MM.1S (cell line): ENCODE measurements at regions not wholly inside any gene's neighbourhood (a gene's known extent, or its start where the extent isn't known, plus 50 kb on each side); places are given as distances from the start of the nearest gene placed in this dataset.

Experiments
- DNase-seq: peaks from one replicate; pipeline ENCODE4 v3.0.0-alpha.2; 2015
- H2AFZ ChIP-seq: fragments of 300-600 bp; sonication (generic); 2 replicates; pipeline ENCODE4 v1.6.0; 2016; ENCODE audit warnings: antibody characterized with exemption, low read length
- H3F3A ChIP-seq: fragments of 300-600 bp; sonication (generic); 2 replicates; pipeline ENCODE4 v1.6.1; 2016; ENCODE audit warnings: mild to moderate bottlenecking, antibody characterized with exemption, low read length, moderate library complexity, mixed read lengths; ENCODE audit not compliant: insufficient read depth
- H3K27ac ChIP-seq: fragments of 300-600 bp; sonication (generic); 2 replicates; pipeline ENCODE4 v1.5.1; 2016; ENCODE audit warnings: mild to moderate bottlenecking, low read length
- H3K27me3 ChIP-seq: fragments of 300-600 bp; sonication (generic); replicated peaks from 2 replicates; pipeline ENCODE4 v1.6.0; 2016; ENCODE audit warnings: low read length; ENCODE audit not compliant: insufficient read depth
- H3K36me3 ChIP-seq: fragments of 300-600 bp; sonication (generic); replicated peaks from 2 replicates; pipeline ENCODE4 v1.6.1; 2016; ENCODE audit warnings: mild to moderate bottlenecking, low read length, mixed read lengths; ENCODE audit not compliant: insufficient read depth
- H3K4me1 ChIP-seq: fragments of 300-600 bp; sonication (generic); 2 replicates; pipeline ENCODE4 v1.6.1; 2016; ENCODE audit warnings: low read length, mixed read lengths
- H3K4me2 ChIP-seq: fragments of 300-600 bp; sonication (generic); 2 replicates; pipeline ENCODE4 v1.6.0; 2016; ENCODE audit warnings: low read depth, low read length
- H3K4me3 ChIP-seq: fragments of 300-600 bp; sonication (generic); 2 replicates; pipeline ENCODE4 v1.5.1; 2016; ENCODE audit warnings: low read length, mixed read lengths
- H3K79me2 ChIP-seq: fragments of 300-600 bp; sonication (generic); 2 replicates; pipeline ENCODE4 v1.6.1; 2016; ENCODE audit warnings: mixed run types, low read length, mixed read lengths
- H3K9ac ChIP-seq: fragments of 300-600 bp; sonication (generic); 2 replicates; pipeline ENCODE4 v1.6.1; 2016; ENCODE audit warnings: low read length, mixed read lengths
- H3K9me2 ChIP-seq: fragments of 300-600 bp; sonication (generic); replicated peaks from 2 replicates; pipeline ENCODE4 v1.6.1; 2016; ENCODE audit warnings: mild to moderate bottlenecking, low read length, mixed read lengths; ENCODE audit not compliant: insufficient read depth
- H3K9me3 ChIP-seq: fragments of 300-600 bp; sonication (generic); replicated peaks from 2 replicates; pipeline ENCODE4 v1.6.1; 2016; ENCODE audit warnings: mild to moderate bottlenecking, low read length, mixed read lengths; ENCODE audit not compliant: insufficient read depth
- H4K20me1 ChIP-seq: fragments of 300-600 bp; sonication (generic); 2 replicates; pipeline ENCODE4 v1.6.1; 2016; ENCODE audit warnings: mild to moderate bottlenecking, low read length, moderate library complexity, mixed read lengths; ENCODE audit not compliant: insufficient read depth
- EZH2 ChIP-seq: fragments of 300-600 bp; sonication (generic); optimal IDR thresholded peaks from 2 replicates; pipeline ENCODE3; 2017; ENCODE audit warnings: low read depth, mild to moderate bottlenecking, antibody characterized with exemption, low read length, mixed read lengths
- EZH2phosphoT487 ChIP-seq: fragments of 300-600 bp; sonication (generic); IDR thresholded peaks from 2 replicates; pipeline ENCODE4 v1.6.1; 2018; ENCODE audit warnings: antibody characterized with exemption, low read length
- TF ChIP-seq, protein P1 (sequence below): fragments of 300-600 bp; sonication (generic); IDR thresholded peaks from 2 replicates; pipeline ENCODE4 v1.5.1; 2016; ENCODE audit warnings: antibody characterized with exemption, low read length, mixed read lengths

- Histone ChIP-seq H3K9ac (no peak overlapping the region), H3K36me3 (no peaks in the 10 kb centered on the region), H3K4me3 (no peak overlapping the region), H3K9me3 (no peaks in the 10 kb centered on the region), H4K20me1 (no peaks in the 10 kb centered on the region), H3K27ac (no peak overlapping the region), H3K9me2 (no peaks in the 10 kb centered on the region), H3K79me2 (no peaks in the 10 kb centered on the region), H3F3A (no peaks in the 10 kb centered on the region), H3K4me1 (no peaks in the 10 kb centered on the region), H2AFZ (no peak overlapping the region), H3K4me2 (no peak overlapping the region), H3K27me3 (no peaks in the 10 kb centered on the region)
- DNase-seq = no peak
- TF ChIP-seq, protein P1, sequence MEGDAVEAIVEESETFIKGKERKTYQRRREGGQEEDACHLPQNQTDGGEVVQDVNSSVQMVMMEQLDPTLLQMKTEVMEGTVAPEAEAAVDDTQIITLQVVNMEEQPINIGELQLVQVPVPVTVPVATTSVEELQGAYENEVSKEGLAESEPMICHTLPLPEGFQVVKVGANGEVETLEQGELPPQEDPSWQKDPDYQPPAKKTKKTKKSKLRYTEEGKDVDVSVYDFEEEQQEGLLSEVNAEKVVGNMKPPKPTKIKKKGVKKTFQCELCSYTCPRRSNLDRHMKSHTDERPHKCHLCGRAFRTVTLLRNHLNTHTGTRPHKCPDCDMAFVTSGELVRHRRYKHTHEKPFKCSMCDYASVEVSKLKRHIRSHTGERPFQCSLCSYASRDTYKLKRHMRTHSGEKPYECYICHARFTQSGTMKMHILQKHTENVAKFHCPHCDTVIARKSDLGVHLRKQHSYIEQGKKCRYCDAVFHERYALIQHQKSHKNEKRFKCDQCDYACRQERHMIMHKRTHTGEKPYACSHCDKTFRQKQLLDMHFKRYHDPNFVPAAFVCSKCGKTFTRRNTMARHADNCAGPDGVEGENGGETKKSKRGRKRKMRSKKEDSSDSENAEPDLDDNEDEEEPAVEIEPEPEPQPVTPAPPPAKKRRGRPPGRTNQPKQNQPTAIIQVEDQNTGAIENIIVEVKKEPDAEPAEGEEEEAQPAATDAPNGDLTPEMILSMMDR = no peak
- TF ChIP-seq EZH2 (no peak), EZH2phosphoT487 (no peak)
These were observed 578.2 kb downstream of the ANKRD7 start for GRCh38 chr7:118802726-118803125.

- H3K4me3 ChIP-seq = no peak overlapping the region
- TF ChIP-seq EZH2phosphoT487 = no peak
- no peak for TF ChIP-seq EZH2
- TF ChIP-seq, protein P1 = no peak
- H4K20me1 ChIP-seq = no peaks in the 10 kb centered on the region
- H3K9me2 ChIP-seq = no peaks in the 10 kb centered on the region
- no peaks in the 10 kb centered on the region; the same call in 1 of the 2 replicates for H3K9me3 ChIP-seq
- DNase-seq = no peak
- no peaks in the 10 kb centered on the region for H3K27me3 ChIP-seq
- H3K9ac ChIP-seq = no peak overlapping the region
- H3K27ac ChIP-seq = no peak overlapping the region
- no peaks in the 10 kb centered on the region for H3K36me3 ChIP-seq
- no peak overlapping the region for H3K4me2 ChIP-seq
- H3K4me1 ChIP-seq = no peaks in the 10 kb centered on the region
- no peaks in the 10 kb centered on the region for H3F3A ChIP-seq
- no peaks in the 10 kb centered on the region for H3K79me2 ChIP-seq
- H2AFZ ChIP-seq = no peak overlapping the region
These were observed 601.7 kb downstream of the ANKRD7 start for GRCh38 chr7:118826246-118826645.

DNA sequence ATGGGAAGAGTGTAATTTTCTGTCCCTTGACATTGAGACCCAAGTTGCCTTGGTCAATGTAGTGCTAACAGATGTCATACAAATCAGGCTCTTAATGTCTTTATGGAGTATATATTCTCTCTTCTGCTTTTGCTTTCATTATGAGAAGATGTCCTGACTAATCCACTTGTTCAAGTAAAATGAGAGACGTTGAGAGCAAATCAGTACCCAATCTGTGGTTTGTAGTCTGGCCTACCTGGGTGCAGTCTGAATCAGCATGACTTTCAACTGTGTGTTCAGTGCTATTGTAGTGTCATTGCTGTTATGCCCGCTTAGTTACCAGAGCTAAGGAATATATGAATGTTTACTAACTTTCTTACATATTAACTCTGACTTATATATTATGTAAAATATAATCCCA is 612.4 kb downstream of the ANKRD7 start:
- H3K36me3 ChIP-seq = no peaks in the 10 kb centered on the region
- H2AFZ ChIP-seq = no peak overlapping the region
- H3K27ac ChIP-seq = no peak overlapping the region
- H3K9ac ChIP-seq = no peak overlapping the region
- TF ChIP-seq EZH2 = no peak
- TF ChIP-seq EZH2phosphoT487 = no peak
- TF ChIP-seq, protein P1 = no peak
- H3F3A ChIP-seq = no peaks in the 10 kb centered on the region
- no peaks in the 10 kb centered on the region for H3K4me1 ChIP-seq
- H3K9me2 ChIP-seq = no peaks in the 10 kb centered on the region
- H3K9me3 ChIP-seq = no peaks in the 10 kb centered on the region
- H3K4me3 ChIP-seq = no peak overlapping the region
- DNase-seq = peak; percentile 56
- no peaks in the 10 kb centered on the region for H3K27me3 ChIP-seq
- H4K20me1 ChIP-seq = no peaks in the 10 kb centered on the region
- no peaks in the 10 kb centered on the region for H3K79me2 ChIP-seq
- H3K4me2 ChIP-seq = no peak overlapping the region

GRCh38 chr7:118839515-118839914 is 615.0 kb downstream of the ANKRD7 start:
- Histone ChIP-seq H3K9me3 (no peaks in the 10 kb centered on the region), H2AFZ (no peak overlapping the region), H3K9ac (no peak overlapping the region), H3K4me1 (no peaks in the 10 kb centered on the region), H3K27me3 (no peaks in the 10 kb centered on the region), H3F3A (no peaks in the 10 kb centered on the region), H3K9me2 (no peaks in the 10 kb centered on the region), H3K27ac (no peak overlapping the region), H3K36me3 (no peaks in the 10 kb centered on the region), H3K4me3 (no peak overlapping the region), H3K4me2 (no peak overlapping the region), H4K20me1 (no peaks in the 10 kb centered on the region), H3K79me2 (no peaks in the 10 kb centered on the region)
- DNase-seq = no peak
- TF ChIP-seq, protein P1 = no peak
- TF ChIP-seq EZH2 (no peak), EZH2phosphoT487 (no peak)
